ENCODE measurements at regions not wholly inside any gene's neighbourhood (a gene's known extent, or its start where the extent isn't known, plus 50 kb on each side); places are given as distances from the start of the nearest gene placed in this dataset.
"Not testable (repeated sequence)": the region's sequence is repeated elsewhere in the genome, so short reads cannot be mapped to it uniquely, and the experiment has no call there.

DNA sequence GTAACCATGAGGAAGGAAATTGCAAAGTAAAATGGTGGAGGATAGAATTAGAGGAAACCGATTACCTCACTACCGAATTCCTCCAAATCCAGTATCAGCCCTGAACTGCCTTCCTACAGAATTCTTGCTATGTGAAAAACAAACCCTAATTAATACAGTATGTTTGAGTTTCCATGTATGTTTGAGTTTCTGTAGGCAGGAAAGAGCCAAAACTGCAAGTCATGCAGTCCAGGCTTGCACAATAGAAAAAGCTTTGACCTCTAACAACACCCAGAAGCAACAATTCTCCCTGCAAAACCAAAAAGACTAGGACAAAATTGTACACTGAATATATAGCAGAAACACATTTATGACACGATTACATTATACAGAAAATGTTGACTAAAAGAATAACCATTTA is 614.8 kb downstream of the DIPK2A start:
- POLR2A ChIA-PET = no interaction called here
- CTCF ChIA-PET = no interaction called here
- TF ChIP-seq, protein P1, sequence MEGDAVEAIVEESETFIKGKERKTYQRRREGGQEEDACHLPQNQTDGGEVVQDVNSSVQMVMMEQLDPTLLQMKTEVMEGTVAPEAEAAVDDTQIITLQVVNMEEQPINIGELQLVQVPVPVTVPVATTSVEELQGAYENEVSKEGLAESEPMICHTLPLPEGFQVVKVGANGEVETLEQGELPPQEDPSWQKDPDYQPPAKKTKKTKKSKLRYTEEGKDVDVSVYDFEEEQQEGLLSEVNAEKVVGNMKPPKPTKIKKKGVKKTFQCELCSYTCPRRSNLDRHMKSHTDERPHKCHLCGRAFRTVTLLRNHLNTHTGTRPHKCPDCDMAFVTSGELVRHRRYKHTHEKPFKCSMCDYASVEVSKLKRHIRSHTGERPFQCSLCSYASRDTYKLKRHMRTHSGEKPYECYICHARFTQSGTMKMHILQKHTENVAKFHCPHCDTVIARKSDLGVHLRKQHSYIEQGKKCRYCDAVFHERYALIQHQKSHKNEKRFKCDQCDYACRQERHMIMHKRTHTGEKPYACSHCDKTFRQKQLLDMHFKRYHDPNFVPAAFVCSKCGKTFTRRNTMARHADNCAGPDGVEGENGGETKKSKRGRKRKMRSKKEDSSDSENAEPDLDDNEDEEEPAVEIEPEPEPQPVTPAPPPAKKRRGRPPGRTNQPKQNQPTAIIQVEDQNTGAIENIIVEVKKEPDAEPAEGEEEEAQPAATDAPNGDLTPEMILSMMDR (IDR thresholded peaks at IDR 0.05; ENCODE audit: control extremely low read depth, extremely low read depth, low read depth, missing control alignments) = no peak
- DNase-seq (ENCODE audit: extremely low spot score) = no peak

DNA sequence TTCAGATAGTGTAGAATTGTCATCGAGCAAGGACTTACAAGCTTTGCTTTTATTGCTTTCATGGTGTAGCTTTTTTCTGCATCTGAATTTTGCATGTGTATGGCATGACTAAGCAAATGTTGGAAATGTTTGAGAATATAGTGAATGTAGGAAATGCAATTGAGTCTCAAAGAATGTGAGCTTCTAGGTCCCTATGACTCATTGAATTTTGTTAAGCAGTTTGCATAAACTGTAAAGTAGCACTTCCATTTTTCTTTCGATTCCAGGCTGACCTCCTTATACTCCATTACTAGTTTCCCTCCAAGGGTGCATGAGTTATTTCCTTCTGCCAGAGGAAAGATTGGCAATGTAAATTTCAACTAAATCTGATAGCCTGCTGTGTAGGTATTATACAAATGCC is 619.2 kb downstream of the DIPK2A start:
- no peak for DNase-seq (ENCODE audit: extremely low spot score)
- TF ChIP-seq, protein P1 (IDR thresholded peaks at IDR 0.05; ENCODE audit: control extremely low read depth, extremely low read depth, low read depth, missing control alignments) = no peak
- ChIA-PET CTCF (no interaction called here), POLR2A (no interaction called here)

DNA sequence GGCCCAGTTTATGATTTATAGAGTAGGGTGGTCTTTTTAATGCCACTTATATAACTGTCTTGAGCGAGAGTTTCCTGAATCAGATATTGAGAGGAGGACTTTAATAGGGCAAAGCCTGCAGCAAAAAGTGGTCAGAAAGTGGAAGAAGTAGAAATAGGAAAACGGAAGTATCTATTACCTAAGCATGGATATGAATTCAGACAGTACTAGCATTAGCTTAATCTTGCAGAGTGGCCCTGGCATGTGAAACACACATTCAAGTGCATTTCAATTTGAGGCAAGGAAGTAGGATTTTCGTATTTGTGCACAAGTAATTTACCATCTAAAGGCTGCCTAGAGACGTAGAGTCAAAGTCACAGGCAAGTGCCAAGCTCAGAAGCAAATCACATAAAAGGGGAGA is 622.3 kb downstream of the DIPK2A start:
- TF ChIP-seq, protein P1 (IDR thresholded peaks at IDR 0.05; ENCODE audit: control extremely low read depth, extremely low read depth, low read depth, missing control alignments) = no peak
- CTCF ChIA-PET = no interaction called here
- POLR2A ChIA-PET = no interaction called here
- no peak for DNase-seq (ENCODE audit: extremely low spot score)

DNA sequence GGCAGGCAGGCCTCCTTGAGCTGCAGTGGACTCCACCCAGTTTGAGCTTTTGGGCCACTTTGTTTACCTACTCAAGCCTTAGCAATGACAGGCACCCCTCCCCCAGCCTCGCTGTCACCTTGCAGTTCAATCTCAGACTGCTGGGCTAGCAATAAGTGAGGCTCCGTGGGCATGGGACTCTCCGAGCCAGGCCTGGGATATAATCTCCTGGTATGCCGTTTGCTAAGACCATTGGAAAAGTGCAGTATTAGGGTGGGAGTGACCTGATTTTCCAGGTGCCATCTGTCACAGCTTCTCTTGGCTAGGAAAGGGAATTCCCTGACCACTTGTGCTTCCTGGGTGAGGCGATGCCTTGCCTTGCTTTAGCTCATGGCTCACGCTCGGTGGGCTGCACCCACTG is 648.6 kb downstream of the DIPK2A start:
- CTCF ChIA-PET = interaction anchor here (0.9 kb wide), 1 partner anchor 8 kb away, joined by 3 read pairs; no protein-coding TSS in a partner anchor
- POLR2A ChIA-PET; DNase-seq (ENCODE audit: extremely low spot score): not testable (repeated sequence)

DNA sequence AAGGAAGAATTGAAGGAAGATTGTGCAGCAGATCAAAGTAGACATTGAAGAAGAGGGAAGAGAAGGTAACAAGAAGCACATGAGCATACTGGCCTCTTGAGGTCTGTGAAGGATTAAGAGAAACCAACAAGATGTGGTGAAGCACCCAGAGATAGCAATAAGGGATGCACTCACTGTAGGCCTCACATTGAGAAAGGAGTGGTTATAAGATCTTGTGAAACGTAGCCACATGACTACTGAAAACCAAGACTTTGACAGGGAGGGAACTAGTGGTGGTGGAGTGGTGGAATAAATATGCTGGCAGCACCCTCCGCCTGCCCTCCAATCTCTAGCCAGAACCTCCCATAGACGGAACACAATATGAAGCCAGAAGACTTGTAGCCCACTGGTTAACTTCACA is 651.2 kb downstream of the DIPK2A start:
- ChIA-PET CTCF (no interaction called here), POLR2A (no interaction called here)
- DNase-seq (ENCODE audit: extremely low spot score) = no peak
- TF ChIP-seq, protein P1 (IDR thresholded peaks at IDR 0.05; ENCODE audit: control extremely low read depth, extremely low read depth, low read depth, missing control alignments) = no peak

DNA sequence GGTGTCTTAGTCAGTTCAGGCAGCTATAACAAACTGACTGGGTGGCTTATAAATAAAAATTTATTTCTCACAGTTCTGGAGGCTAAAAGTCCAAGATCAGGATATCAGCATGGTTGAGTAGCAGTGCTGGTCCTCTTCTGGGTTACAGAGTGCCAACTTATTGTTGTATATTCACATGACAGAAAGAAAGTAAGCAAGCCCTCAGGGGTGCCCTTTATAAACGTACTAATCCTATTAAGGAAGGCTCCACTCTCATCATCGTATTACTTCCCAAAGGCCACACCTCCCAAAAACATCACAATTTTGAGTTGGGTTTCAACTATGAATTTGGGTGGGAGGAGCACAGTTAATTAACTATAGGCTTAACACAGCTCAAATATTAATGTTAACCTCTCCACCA is 653.0 kb downstream of the DIPK2A start:
- POLR2A ChIA-PET = no interaction called here
- CTCF ChIA-PET = no interaction called here
- no peak for DNase-seq (ENCODE audit: extremely low spot score)
- TF ChIP-seq, protein P1 (IDR thresholded peaks at IDR 0.05; ENCODE audit: control extremely low read depth, extremely low read depth, low read depth, missing control alignments) = no peak

DNA sequence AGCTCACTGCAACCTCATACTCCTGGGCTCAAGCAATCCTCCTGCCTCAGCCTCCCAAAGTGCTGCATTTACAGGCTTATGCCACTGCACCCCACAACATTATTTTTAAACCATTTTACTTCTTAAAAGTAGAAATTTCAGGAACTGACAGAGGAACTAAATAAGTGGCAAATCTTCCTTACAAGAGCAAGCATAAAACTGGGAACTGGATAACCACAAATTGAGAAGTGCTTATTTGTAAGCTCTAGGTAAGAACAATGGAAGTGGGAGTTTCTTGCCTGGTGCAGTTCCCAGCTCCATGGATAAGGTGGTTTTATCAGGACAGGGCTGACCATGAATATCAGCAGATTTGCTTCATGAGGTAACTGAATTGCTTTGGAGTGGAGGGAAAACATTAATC is 655.2 kb downstream of the DIPK2A start:
- TF ChIP-seq, protein P1 (IDR thresholded peaks at IDR 0.05; ENCODE audit: control extremely low read depth, extremely low read depth, low read depth, missing control alignments) = no peak
- ChIA-PET CTCF (interaction anchor here (2.3 kb wide), 1 partner anchor 19 kb away, joined by 5 read pairs; no protein-coding TSS in a partner anchor), POLR2A (no interaction called here)
- no peak for DNase-seq (ENCODE audit: extremely low spot score)

All from GM10248 (cell line).